ENCODE measurements at regions not wholly inside any gene's neighbourhood (a gene's known extent, or its start where the extent isn't known, plus 50 kb on each side); places are given as distances from the start of the nearest gene placed in this dataset.

DNA sequence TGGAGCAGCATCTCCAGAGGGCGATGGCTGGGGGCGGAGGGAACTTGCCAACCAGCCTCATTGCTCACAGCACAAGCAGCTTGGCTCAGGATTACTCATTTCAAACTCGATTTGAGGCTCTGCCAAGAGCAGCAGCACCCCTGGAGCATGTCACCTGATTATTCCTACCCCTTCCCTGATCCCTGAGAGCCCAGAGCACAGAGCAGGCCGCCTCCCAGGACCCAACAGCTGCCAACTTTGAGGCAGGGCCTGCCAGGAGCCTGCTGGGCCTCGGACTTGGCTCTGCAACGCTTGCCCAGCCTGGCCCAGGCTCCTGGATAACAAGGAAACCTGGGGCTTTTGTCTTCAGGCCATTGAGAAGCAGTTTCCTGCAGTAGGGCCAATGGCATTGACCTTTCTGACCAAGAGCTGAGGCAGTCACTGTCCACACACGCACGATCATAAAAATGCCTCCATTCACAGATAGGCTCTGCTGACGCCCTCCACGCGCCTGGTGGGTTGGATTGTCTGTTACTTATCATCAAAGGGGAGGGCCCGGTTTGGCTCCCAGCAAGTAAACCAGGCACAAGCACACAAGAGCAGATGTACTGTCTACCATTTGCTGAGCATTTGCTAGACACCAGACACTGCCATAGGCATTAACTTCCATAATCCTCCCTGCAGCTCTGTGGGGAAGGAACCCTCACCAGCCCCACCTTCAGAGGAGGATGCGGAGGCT, 406.6 kb upstream of the EEF2KMT start:
- intact Hi-C loops (cut with DNase I): no loop called here
- peak; percentile 5 for DNase-seq (ENCODE audit: low spot score)
- 31% methylated on average over 13 of the region's 13 CpGs for WGBS
- Histone ChIP-seq H3K36me3 (no peaks in the 10 kb centered on the region), H3K4me1 (replicated peaks) (no peaks in the 10 kb centered on the region), H3K9me3 (no peaks in the 10 kb centered on the region), H3K27ac (no peak overlapping the region), H3K4me3 (no peak overlapping the region), H3K27me3 (replicated peaks; ENCODE audit: insufficient read depth) (no peaks in the 10 kb centered on the region)
- TF ChIP-seq CTCF (IDR thresholded peaks at IDR 0.05): no peak
- TF ChIP-seq POLR2AphosphoS5 (IDR thresholded peaks at IDR 0.05): no peak
- no peak for TF ChIP-seq POLR2A (IDR thresholded peaks at IDR 0.05)

DNA sequence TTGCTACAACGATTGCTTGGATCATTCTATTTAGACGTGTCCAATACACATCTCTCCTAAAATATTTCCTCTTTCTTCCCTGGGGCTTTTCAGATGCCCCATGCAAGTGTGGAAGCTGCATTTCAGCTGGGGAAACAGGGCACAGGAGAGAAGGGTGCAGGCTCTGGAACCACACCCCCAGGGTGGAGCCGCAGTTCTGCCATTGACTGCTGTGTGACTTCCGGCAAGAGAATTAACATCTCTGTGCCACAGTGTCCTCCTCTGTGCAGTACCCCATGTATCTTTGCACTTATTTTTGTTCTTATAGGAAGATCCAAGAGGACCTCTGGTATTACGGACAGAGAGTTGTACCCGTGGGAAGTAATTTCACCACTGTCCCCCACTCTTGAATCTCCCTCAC, 405.3 kb upstream of the EEF2KMT start:
- TF ChIP-seq POLR2A (IDR thresholded peaks at IDR 0.05) (no peak), CTCF (IDR thresholded peaks at IDR 0.05) (no peak), POLR2AphosphoS5 (IDR thresholded peaks at IDR 0.05) (no peak)
- H3K27ac ChIP-seq: no peak overlapping the region
- H3K9me3 ChIP-seq: no peaks in the 10 kb centered on the region
- no peak for DNase-seq (ENCODE audit: low spot score)
- no peak overlapping the region for H3K4me3 ChIP-seq
- no peaks in the 10 kb centered on the region for H3K4me1 ChIP-seq (replicated peaks)
- WGBS: 80% methylated on average over 6 of the region's 6 CpGs
- intact Hi-C loops (cut with DNase I): no loop called here
- no peaks in the 10 kb centered on the region for H3K36me3 ChIP-seq
- no peaks in the 10 kb centered on the region for H3K27me3 ChIP-seq (replicated peaks; ENCODE audit: insufficient read depth)

DNA sequence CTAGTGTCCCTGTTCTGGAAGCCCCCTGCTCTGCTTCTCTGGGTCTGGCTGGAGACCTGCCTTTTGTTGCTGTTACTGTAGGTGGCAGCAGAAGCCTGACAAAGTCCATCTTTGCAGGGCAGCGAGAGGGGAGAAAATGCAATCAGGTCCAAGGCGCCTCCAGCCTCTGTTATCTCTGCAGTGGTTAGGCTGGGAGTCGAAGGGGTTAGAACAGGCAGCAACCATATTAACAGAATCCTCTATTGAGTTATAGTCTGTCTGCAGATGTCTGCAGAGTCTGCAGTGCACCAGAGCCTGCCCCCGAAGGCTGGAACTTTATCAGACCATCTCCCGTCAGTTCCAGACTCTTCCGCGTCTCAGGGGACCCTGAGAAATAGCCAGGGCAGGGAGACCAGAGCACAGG, 404.9 kb upstream of the EEF2KMT start:
- no peak for TF ChIP-seq POLR2A (IDR thresholded peaks at IDR 0.05)
- TF ChIP-seq POLR2AphosphoS5 (IDR thresholded peaks at IDR 0.05): no peak
- no peak for TF ChIP-seq CTCF (IDR thresholded peaks at IDR 0.05)
- 16% methylated on average over 7 of the region's 7 CpGs for WGBS

DNA sequence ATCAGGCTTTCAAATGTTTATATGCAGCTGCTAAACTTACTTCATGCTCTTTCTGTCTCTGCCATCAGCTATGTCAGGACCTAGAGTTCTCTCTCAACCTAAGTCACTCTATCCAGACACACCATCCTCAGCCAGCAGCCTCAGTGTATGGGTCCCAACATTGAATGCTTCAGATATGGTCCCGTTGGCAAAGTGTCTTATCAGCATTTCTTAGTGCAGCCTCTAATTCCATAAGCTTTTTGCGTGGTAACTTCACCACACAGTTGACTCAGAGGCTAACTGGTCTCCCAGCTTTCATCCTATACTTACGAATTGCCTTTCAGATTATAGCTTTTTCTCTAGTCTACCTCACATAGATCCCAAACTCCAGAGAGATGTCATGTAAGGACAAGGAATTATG, 402.9 kb upstream of the EEF2KMT start:
- 84% methylated on average over 3 of the region's 3 CpGs for WGBS
- Histone ChIP-seq H3K27ac (no peak overlapping the region), H3K9me3 (no peaks in the 10 kb centered on the region), H3K27me3 (replicated peaks; ENCODE audit: insufficient read depth) (no peaks in the 10 kb centered on the region), H3K36me3 (no peaks in the 10 kb centered on the region), H3K4me3 (no peak overlapping the region), H3K4me1 (replicated peaks) (no peaks in the 10 kb centered on the region)
- DNase-seq (ENCODE audit: low spot score): no peak
- TF ChIP-seq POLR2A (IDR thresholded peaks at IDR 0.05): no peak
- no peak for TF ChIP-seq CTCF (IDR thresholded peaks at IDR 0.05)
- TF ChIP-seq POLR2AphosphoS5 (IDR thresholded peaks at IDR 0.05): no peak
- intact Hi-C loops (cut with DNase I): no loop called here

More for the DNA sequence above, 404.9 kb upstream of the EEF2KMT start:
- DNase-seq (ENCODE audit: low spot score): no peak
- no peak overlapping the region for H3K4me3 ChIP-seq
- no peak overlapping the region for H3K27ac ChIP-seq
- no peaks in the 10 kb centered on the region for H3K4me1 ChIP-seq (replicated peaks)
- intact Hi-C loops (cut with DNase I): no loop called here
- no peaks in the 10 kb centered on the region for H3K36me3 ChIP-seq
- no peaks in the 10 kb centered on the region for H3K9me3 ChIP-seq
- H3K27me3 ChIP-seq (replicated peaks; ENCODE audit: insufficient read depth): no peaks in the 10 kb centered on the region

DNA sequence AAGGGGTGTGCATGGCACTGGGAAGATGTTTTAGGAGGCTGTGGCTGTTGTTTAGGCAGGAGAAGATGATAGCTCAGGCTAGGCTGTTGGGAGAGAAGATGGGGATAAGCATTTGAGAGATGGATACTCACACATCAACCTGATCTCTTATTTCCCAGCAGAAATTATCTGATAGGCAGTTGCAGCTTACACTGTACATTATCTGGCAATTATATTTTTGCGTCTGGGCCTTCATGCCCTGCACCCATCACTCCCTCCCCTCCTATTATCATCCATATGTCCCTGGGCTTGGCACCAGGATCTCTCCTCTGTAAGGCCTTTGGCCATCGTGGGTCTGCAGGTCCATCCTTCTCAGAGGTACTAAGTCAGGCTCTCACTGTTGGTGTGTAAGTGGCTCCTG, 401.0 kb upstream of the EEF2KMT start:
- TF ChIP-seq POLR2A (IDR thresholded peaks at IDR 0.05) (no peak), CTCF (IDR thresholded peaks at IDR 0.05) (no peak)
- intact Hi-C loops (cut with DNase I): no loop called here
- no peak for DNase-seq (ENCODE audit: low spot score)
- Histone ChIP-seq H3K36me3 (no peaks in the 10 kb centered on the region), H3K4me1 (replicated peaks) (no peaks in the 10 kb centered on the region), H3K9me3 (no peaks in the 10 kb centered on the region), H3K27me3 (replicated peaks; ENCODE audit: insufficient read depth) (no peaks in the 10 kb centered on the region), H3K4me3 (no peak overlapping the region), H3K27ac (no peak overlapping the region)
- 88% methylated on average over 2 of the region's 2 CpGs for WGBS
